PC-3 (cell line): ENCODE measurements at regions not wholly inside any gene's neighbourhood (a gene's known extent, or its start where the extent isn't known, plus 50 kb on each side); places are given as distances from the start of the nearest gene placed in this dataset.

Experiments
- ATAC-seq: fragments of 200-7000 bp; cut with Tn5 transposase; 2 replicates; pipeline ENCODE4 v1.9.1; 2020; ENCODE audit warnings: mild to moderate bottlenecking, moderate library complexity
- BruUV-seq: library from RNA; stranded (reverse); fragments of 400-500 nt; replicated peaks from 2 replicates; lab custom pipeline; 2021; lab: Mats Ljungman, UMichigan
- CTCF ChIA-PET: fragments of 300-600 bp; sonication (Branson Sonifier 250); formaldehyde crosslinking; loops from one replicate; lab custom pipeline; 2022; ENCODE audit warnings: antibody characterized with exemption; lab: Charles Lee
- POLR2A ChIA-PET: fragments of 300-600 bp; sonication (Branson Sonifier 250); formaldehyde crosslinking; loops from one replicate; lab custom pipeline; 2022; ENCODE audit warnings: antibody characterized with exemption; ENCODE audit not compliant: unreplicated experiment; lab: Charles Lee
- DNase-seq: peaks from one replicate; pipeline ENCODE4 v3.0.0-alpha.2; 2015
- H2AFZ ChIP-seq: fragments of 300-600 bp; sonication (generic); 2 replicates; pipeline ENCODE4 v1.6.0; 2016; ENCODE audit warnings: antibody characterized with exemption, low read length
- H3F3A ChIP-seq: fragments of 300-600 bp; sonication (generic); one replicate; pipeline ENCODE4 v1.6.0; 2017; ENCODE audit warnings: antibody characterized with exemption, low read length, control low read depth, mild to moderate bottlenecking; ENCODE audit not compliant: unreplicated experiment
- H3K27ac ChIP-seq: fragments of 300-600 bp; sonication (generic); 2 replicates; pipeline ENCODE4 v1.5.1; 2016; ENCODE audit warnings: mild to moderate bottlenecking, low read length
- H3K27me3 ChIP-seq: fragments of 300-600 bp; sonication (generic); 2 replicates; pipeline ENCODE4 v1.6.1; 2016; ENCODE audit warnings: low read length, mixed read lengths
- H3K36me3 ChIP-seq: fragments of 300-600 bp; sonication (generic); 2 replicates; pipeline ENCODE4 v1.6.1; 2016; ENCODE audit warnings: low read depth, mixed run types, low read length, mixed read lengths
- H3K4me1 ChIP-seq: fragments of 300-600 bp; sonication (generic); 2 replicates; pipeline ENCODE4 v1.5.1; 2016; ENCODE audit warnings: low read length; ENCODE audit not compliant: insufficient read depth
- H3K4me2 ChIP-seq: fragments of 300-600 bp; sonication (generic); 2 replicates; pipeline ENCODE4 v1.6.0; 2016; ENCODE audit warnings: low read length
- H3K4me3 ChIP-seq: fragments of 300-600 bp; sonication (generic); 2 replicates; pipeline ENCODE4 v1.5.1; 2016; ENCODE audit warnings: mild to moderate bottlenecking, low read length, mixed read lengths
- H3K79me2 ChIP-seq: fragments of 300-600 bp; sonication (generic); 2 replicates; pipeline ENCODE4 v1.6.1; 2017; ENCODE audit warnings: low read length, mixed read lengths
- H3K9ac ChIP-seq: fragments of 300-600 bp; sonication (generic); 2 replicates; pipeline ENCODE4 v1.6.0; 2016; ENCODE audit warnings: mild to moderate bottlenecking, low read length
- H3K9me2 ChIP-seq: fragments of 300-600 bp; sonication (generic); replicated peaks from 2 replicates; pipeline ENCODE4 v1.6.1; 2016; ENCODE audit warnings: mixed run types, low read length, mixed read lengths
- H3K9me3 ChIP-seq: fragments of 300-600 bp; sonication (generic); 2 replicates; pipeline ENCODE4 v1.6.1; 2016; ENCODE audit warnings: low read length, mixed read lengths
- H4K20me1 ChIP-seq: fragments of 300-600 bp; sonication (generic); 2 replicates; pipeline ENCODE4 v1.6.1; 2016; ENCODE audit warnings: low read length, mixed read lengths
- EZH2 ChIP-seq: fragments of 300-600 bp; sonication (generic); IDR thresholded peaks from one replicate; pipeline ENCODE4 v1.6.1; 2017; ENCODE audit warnings: antibody characterized with exemption, mild to moderate bottlenecking, low read length; ENCODE audit not compliant: unreplicated experiment
- EZH2phosphoT487 ChIP-seq: fragments of 300-600 bp; sonication (generic); IDR thresholded peaks from 2 replicates; pipeline ENCODE4 v1.6.1; 2018; ENCODE audit warnings: mild to moderate bottlenecking, antibody characterized with exemption, low read length, borderline replicate concordance
- intact Hi-C: fragments of 100-400 bp; cut with micrococcal nuclease; formaldehyde crosslinking; loops from 2 replicates; pipeline ENCODE4 v1.9.0; 2023
- TF ChIP-seq, protein P1 (sequence below): fragments of 300-600 bp; sonication (generic); conservative IDR thresholded peaks from 2 replicates; pipeline ENCODE4 v1.5.1; 2017; ENCODE audit warnings: antibody characterized with exemption, low read depth, mild to moderate bottlenecking, low read length

- H3K36me3 ChIP-seq, result no peaks in the 10 kb centered on the region
- no peaks in the 10 kb centered on the region for H3F3A ChIP-seq
- H3K9ac ChIP-seq, result no peak overlapping the region
- ATAC-seq, result no peak
- H3K27ac ChIP-seq, result no peak overlapping the region
- no peaks in the 10 kb centered on the region for H3K79me2 ChIP-seq
- H3K9me2 ChIP-seq, result no peaks in the 10 kb centered on the region
- no peak overlapping the region for H3K4me3 ChIP-seq
- DNase-seq, result no peak
- H2AFZ ChIP-seq, result no peak overlapping the region
- ChIA-PET POLR2A (no interaction called here), CTCF (no interaction called here)
- H3K9me3 ChIP-seq, result no peaks in the 10 kb centered on the region
- no peaks in the 10 kb centered on the region for H4K20me1 ChIP-seq
- intact Hi-C loops, result no loop called here
- no peak overlapping the region for H3K4me2 ChIP-seq
- H3K27me3 ChIP-seq, result no peaks in the 10 kb centered on the region
- BruUV-seq, result no TSS peak
- peaks cover 18% of the 10 kb centered on the region; the same call in 1 of the 2 replicates for H3K4me1 ChIP-seq
- no peak for TF ChIP-seq EZH2
- no peak for TF ChIP-seq EZH2phosphoT487
- TF ChIP-seq, protein P1, sequence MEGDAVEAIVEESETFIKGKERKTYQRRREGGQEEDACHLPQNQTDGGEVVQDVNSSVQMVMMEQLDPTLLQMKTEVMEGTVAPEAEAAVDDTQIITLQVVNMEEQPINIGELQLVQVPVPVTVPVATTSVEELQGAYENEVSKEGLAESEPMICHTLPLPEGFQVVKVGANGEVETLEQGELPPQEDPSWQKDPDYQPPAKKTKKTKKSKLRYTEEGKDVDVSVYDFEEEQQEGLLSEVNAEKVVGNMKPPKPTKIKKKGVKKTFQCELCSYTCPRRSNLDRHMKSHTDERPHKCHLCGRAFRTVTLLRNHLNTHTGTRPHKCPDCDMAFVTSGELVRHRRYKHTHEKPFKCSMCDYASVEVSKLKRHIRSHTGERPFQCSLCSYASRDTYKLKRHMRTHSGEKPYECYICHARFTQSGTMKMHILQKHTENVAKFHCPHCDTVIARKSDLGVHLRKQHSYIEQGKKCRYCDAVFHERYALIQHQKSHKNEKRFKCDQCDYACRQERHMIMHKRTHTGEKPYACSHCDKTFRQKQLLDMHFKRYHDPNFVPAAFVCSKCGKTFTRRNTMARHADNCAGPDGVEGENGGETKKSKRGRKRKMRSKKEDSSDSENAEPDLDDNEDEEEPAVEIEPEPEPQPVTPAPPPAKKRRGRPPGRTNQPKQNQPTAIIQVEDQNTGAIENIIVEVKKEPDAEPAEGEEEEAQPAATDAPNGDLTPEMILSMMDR, result no peak
Measured at GRCh38 chr6:16912756-16913155, 151.5 kb upstream of the ATXN1 start.

DNA sequence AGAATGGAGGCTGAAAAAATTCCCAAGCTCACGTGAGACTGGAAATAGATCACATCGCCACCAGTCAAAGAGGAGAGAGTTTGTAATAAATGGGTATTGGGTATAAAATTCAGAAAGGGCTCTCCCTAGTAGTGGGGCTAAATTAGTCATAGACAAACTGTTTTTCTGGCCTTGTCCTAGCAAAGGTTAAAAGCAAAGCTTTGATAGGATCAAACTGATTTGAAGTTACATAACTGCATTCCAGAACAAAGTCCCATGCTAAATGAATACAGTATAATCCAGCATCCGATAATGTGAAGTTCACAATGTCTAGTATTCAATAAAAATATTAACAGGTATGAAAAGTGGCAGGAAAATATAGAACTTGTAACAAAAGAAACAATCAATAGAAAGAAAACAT is 149.8 kb upstream of the ATXN1 start:
- H3K4me2 ChIP-seq, result no peak overlapping the region
- TF ChIP-seq EZH2, result no peak
- TF ChIP-seq, protein P1, result no peak
- TF ChIP-seq EZH2phosphoT487, result no peak
- no TSS peak for BruUV-seq
- H3K79me2 ChIP-seq, result no peaks in the 10 kb centered on the region
- H3K4me1 ChIP-seq, result peaks cover 18% of the 10 kb centered on the region; the same call in 1 of the 2 replicates
- H3K36me3 ChIP-seq, result no peaks in the 10 kb centered on the region
- no peak overlapping the region for H3K9ac ChIP-seq
- no peaks in the 10 kb centered on the region for H3K9me2 ChIP-seq
- H2AFZ ChIP-seq, result no peak overlapping the region
- no peaks in the 10 kb centered on the region for H4K20me1 ChIP-seq
- H3K27me3 ChIP-seq, result no peaks in the 10 kb centered on the region
- ATAC-seq (no peak), DNase-seq (no peak)
- POLR2A ChIA-PET, result no interaction called here
- H3K4me3 ChIP-seq, result no peak overlapping the region
- H3K9me3 ChIP-seq, result no peaks in the 10 kb centered on the region
- no peak overlapping the region for H3K27ac ChIP-seq
- CTCF ChIA-PET, result no interaction called here
- no peaks in the 10 kb centered on the region for H3F3A ChIP-seq
- intact Hi-C loops, result no loop called here

DNA sequence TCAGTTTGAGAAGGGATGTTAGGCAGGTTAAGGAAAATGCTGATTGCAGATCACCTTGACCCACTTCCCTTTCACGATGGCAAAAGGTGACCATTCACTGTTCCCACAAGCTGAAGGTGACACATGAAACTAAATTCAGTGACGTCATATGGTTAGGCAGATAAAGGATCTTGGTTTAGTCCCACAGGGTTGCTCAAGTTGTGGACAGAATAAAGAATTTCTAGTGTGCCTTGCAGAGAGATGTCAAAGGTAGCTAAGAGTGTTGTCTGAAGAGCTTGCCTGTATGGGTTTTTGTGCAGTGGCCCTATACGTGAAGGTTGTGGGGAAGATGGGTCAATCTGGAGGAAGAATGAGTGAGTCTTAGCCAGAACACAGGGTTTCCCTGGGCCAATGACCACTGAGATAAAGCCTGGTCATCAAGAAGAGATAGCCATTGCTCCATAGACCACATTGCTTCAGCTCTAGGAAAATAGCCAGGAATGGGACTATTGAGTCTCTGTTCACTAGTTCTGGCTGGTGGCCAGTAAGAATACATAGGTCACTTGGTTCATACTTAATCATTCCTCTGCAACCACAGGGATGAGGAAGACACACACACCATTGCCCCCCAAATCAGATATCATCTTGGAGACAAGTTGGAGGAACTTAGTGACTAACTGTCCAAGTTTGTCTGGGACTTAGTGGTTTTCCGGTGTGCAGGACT is 148.5 kb upstream of the ATXN1 start:
- Histone ChIP-seq H3K4me3 (no peak overlapping the region), H3K36me3 (no peaks in the 10 kb centered on the region), H3F3A (no peaks in the 10 kb centered on the region), H3K4me2 (no peak overlapping the region), H3K27me3 (no peaks in the 10 kb centered on the region), H3K4me1 (peaks cover 18% of the 10 kb centered on the region; the same call in 1 of the 2 replicates), H3K9ac (no peak overlapping the region), H4K20me1 (no peaks in the 10 kb centered on the region), H3K9me3 (no peaks in the 10 kb centered on the region), H3K79me2 (no peaks in the 10 kb centered on the region), H2AFZ (no peak overlapping the region), H3K27ac (peak overlapping the region; percentile 51), H3K9me2 (no peaks in the 10 kb centered on the region)
- BruUV-seq, result no TSS peak
- ChIA-PET CTCF (no interaction called here), POLR2A (no interaction called here)
- DNase-seq (peak; percentile 83), ATAC-seq (no peak)
- intact Hi-C loops, result no loop called here
- no peak for TF ChIP-seq EZH2phosphoT487
- TF ChIP-seq, protein P1, result no peak
- no peak for TF ChIP-seq EZH2
